Inferior parietal cortex (tissue), 1 donor: ENCODE measurements at regions not wholly inside any gene's neighbourhood (a gene's known extent, or its start where the extent isn't known, plus 50 kb on each side); places are given as distances from the start of the nearest gene placed in this dataset.

Source experiments
- DNase-seq: peaks from one replicate; pipeline ENCODE4 v3.0.0-alpha.2; 2016; ENCODE audit errors: extremely low spot score

DNA sequence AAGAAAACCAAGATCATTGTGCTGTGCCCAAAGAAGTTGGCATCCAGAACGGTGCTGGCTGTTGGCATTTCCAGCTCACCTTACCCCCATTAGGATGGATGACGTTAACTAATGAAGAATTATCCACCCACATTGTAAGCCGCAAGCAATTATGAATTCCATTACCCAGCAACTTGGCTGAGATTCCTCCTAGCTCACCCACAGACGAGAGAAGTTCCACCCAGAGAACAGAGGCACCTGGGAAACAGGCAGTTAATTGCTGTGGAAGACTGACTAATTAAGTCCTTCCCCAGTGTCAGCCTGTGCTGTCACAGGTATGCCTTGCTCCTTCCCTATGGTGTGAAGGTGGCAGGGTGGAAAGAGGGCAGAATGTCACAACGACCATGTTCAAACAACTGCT lies 456.2 kb upstream of the CDH5 start:
- no peak for DNase-seq

DNA sequence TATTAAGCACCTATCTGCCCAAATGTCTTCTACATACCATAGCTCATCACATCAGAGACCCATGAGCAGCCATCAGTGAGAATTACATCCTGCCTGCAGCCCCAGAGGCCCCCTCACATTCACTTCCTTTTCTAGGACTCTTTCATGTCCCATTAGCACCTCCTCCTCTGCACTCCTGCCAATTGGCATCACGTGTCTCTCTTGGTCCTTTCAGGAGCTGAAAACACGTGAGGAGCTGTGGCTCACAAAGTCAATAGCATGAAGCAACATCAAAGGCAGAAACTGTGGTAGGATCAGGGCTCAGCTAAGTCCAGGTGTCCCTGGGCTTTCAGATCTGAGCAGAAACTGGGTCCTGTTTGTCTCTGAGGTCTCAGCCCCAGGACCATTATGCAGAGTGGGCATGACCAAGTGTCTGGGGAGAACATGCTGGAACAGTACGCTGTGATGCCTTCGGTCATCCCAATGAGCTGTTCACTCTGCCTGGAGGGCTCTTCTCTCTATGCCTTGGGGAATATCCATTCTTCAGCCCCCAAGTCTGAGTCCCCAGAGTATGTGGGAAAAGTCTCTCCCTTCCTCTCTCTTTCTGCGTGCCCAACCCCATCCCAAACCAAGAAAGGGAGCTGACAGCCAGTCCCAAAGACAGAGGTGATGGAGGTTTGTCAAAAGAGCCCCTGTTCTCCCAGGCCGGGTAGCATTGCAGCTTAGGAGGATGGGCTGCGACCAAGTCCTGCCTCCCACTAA lies 457.0 kb upstream of the CDH5 start:
- no peak for DNase-seq

DNA sequence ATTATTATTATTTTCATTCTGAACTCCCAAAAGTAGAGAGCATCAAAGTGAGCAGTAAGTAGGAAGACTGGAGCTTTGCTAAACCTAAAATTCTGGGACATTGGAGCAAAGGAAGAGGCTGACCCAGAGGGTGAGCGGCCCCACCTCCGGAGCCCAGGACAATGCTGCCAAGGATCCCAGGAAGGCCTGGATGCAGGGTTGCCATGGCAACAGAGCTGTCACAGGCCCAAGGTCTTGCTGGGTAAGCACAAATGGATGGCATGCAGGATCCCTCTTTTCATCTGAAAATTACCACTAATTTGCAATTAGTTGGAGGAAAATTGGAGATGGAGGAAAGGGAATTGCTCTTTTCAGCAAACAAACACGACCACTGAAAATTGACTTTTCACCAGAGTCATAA lies 457.9 kb upstream of the CDH5 start:
- no peak for DNase-seq

DNA sequence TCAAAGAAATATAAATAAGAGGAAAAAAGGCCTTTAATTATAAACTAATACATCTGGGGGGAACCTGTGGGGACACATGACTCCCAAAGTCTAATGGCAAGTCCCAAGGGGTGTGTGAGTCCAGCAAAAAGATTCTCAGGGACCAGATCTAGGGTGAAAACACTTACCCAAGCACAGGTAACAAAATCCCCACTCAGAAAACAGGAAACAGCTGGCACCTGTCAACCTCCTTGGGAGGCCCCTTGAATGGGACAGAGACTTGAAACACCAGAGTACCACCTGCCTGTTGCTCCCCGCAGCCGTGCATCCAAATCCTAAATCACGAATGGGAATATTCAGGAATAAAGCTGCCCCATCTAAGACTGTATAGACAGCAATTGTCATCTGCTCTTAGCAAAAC lies 461.2 kb upstream of the CDH5 start:
- DNase-seq = no peak

DNA sequence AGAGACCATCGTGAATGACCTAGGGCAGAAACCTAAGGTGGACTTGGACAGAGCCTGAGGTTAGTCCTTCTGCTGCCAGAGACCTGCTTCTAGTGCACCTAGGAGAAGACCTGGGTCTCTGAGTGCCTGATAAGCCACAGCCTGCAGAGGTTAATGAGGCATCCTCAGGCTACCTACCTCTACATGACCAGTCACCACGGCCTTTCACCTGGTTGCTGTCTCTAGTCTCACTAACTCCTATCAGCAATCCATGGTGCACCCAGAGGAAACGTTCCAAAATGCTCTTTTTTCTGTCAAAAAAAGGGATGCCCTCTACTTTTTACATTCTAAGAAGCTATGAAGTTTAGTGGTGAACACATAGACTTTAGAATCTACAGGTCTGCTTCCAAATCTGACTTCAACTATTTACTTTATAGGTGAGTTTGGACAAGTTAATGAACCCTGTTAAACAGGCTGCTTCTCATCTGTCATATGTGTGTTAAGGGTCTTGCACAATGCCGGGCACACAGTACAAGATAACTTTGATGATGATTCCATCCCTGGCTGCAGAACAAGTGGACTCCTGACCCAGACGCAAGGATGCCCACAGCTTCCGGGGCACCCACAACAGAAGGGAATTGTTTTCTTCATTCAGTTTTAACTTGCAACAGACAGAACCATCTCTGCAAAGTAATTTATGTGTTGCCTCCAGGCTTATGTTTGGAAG lies 469.9 kb upstream of the CDH5 start:
- DNase-seq = no peak

DNA sequence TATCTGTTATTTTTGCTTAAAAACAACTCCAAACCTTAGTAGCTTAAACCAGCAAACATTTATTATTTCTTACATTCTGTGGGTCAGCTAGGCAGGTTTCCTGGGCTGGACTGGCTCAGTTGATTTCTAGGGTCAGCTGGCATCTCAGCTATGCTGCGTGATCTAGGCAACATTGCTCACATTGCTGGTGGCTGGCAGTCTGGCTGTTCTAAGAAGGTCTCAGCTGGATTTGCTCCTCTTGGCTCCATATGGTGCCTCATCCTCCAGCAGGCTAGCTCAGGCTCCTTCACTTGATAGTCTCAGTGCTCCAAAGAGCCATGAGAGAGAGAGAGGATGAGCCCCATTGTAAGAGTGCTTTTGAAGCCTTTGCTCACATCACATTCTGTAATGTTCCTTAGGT lies 470.6 kb upstream of the CDH5 start:
- no peak for DNase-seq

DNA sequence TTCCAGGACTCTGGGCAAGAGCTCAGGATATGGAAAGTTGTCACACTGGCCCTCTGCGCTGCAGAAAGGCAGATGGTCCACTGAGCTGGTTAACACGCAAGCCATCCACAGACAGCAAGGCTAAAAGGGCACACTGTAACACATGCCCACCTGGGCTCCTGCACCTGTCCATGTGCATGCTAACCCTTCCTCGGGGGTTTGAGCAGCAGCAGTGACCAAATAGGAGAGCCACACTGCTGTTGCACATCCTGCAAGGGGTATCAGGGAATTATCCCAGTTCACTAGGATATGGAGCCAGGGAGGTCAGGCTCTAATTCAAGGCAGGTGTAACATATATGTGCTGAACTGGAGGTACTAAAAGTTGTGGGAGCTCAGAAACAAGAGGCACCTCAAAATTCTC lies 471.0 kb upstream of the CDH5 start:
- DNase-seq = no peak

DNA sequence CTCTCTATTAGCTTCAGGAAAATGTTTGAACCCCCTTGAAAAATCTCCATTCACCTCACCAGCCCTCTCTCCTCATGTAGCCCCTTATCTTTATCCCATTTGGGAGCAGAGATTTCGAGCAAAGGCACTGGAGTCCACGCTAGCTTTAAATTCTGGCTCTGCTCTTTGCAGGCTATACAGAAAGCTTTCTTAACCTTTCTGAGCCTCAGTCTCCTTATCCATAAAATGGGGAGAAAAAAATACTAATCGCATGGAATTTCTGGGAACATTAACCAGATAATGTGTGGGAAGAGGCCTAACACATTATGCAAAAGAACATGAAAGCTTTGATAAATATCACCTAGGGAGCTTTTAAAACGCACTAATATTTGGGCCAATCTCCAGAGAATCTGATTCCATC lies 476.3 kb upstream of the CDH5 start:
- no peak for DNase-seq

DNA sequence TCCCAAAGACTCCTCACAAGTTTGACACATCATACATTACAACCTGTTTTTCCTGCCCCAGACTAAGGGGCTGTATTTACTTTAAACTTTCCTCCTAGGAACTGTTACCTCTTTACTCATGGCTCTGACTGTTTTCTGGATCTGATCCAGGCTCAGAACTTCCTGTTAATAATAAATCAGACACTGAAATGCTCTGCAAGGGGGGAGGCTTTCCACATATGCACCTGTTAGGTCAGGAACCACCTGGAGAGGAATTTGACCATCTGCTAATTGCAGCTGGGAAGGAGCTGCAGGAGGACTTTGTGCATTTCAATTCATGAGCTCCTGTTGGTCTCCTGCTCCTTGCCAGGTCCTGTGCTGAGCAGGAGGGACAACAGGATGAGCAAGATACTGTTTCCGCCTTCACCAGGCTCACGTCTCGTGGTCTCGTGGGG lies 476.9 kb upstream of the CDH5 start:
- no peak for DNase-seq

DNA sequence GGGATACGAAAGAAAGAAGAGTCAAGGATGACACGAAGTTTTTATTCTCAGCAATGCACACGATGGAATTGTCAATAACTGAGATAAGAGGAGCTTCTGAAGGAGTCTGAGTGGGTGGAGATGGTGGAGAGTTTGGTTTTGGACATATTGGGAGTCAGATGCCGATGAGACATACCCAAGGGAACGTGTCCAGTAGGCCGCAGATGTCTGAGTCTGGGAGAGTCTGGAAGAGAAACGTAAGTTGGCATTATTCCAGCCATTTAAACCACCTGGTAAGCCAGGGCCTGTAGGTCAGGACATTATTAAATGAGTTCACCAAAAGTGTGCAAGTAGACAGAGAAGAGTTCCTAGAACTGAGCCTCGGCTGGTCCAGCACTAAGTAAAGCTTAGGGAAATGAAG lies 478.3 kb upstream of the CDH5 start:
- DNase-seq = no peak

DNA sequence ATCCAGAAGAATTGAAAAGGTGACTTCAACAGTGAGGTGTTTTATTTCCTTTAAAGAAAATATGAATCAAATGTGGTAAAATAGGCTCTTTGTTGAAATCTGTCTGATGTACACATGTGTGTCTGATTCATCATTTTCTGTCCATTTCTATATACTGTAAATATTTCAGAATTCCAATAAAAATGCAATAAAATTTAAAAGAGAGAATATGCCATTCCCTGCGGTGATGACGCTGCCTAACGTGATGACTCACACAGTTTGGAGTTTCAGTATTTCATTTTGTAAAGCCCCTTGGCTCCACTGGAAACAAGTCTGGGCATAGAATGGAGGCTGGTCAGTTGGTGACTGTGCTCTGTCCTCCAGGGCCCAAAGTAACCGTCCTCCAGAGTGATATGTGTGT lies 482.5 kb upstream of the CDH5 start:
- DNase-seq = no peak

DNA sequence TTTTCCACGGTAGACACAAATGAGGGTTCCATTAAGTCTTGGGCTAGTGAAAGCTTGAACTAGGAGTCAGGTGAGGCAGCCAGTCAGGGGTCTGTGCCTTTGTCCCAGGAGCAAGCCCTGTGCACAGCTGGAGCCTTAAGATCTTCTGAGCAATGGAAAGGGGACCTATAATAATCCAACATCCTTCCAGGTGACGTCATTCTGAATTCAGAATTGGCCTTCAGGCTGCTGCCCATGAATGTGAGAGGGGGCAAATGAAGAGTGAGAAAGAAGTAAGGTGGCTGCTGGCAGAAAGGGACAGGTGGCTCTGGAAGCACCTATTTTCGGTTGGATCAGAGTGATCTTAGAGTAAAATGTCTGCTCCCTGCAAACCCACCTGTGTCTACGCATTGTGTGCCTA lies 488.1 kb upstream of the CDH5 start:
- DNase-seq = no peak

DNA sequence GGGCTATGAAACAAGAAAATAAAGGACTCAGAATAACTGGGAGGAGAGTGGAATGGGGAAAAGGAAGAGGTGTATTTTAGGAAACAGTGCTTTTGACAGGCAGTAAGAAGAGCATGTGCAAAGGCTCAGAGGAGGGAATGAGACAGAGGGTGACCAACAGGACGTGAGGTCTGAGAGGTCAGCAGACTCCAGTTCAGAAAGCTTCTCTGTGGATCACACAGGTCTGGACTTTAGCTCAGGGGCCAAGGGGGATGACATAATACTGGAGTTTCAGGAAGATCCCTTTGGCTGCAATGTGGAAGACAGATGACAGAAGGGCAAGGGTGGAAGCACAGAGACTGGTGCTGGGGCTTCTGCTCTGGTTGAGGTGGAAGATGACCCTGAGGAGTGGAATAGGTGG lies 489.9 kb upstream of the CDH5 start:
- DNase-seq = no peak

DNA sequence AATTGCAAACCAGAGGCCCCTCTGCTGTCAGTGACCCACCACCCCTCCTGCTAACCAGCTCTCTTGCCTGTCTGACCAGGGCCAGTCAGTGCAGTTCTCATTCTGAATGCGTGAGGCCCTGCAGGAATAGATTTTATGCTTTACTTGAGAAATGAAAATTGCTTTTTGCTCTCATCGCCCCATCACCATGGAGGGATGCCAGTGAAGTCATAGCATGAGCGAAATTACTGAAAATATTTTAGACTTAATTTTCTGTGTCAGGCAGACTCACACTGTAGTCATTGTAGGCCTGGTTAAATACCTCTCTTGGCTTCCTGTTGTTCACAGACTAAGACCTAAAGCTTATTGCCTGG lies 490.5 kb upstream of the CDH5 start:
- DNase-seq = no peak

DNA sequence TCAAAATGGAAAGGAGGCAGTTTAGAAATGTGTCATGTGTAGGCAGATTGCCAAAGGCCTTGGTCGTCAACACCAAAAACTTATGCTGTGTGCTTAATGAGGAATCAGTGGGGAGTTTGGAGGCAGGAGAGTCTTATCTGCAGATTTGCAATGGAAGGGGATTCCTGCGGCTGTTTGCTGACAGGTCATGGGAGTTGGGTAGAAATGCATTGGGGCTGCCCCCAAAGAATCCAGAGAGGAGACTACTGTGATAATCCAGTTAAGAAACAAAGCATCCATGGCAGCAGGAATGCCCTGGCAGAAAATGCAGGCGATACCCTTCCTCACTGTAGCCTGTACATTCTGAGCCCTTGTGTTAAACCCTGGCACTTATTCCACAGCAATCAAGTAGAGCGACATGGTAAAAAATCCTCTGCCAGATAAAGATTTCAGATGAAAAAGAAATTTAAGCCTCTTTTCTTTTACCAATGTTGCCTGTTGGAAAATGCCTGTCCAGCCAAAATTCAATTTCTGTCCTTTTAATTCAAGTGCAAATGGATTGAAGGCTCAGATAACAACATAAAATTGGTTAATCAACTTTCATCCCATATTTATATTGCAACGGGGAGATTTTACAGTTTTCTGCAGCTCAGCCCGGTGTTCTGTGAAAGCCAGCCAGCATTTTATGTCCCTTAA lies 491.0 kb upstream of the CDH5 start:
- no peak for DNase-seq

DNA sequence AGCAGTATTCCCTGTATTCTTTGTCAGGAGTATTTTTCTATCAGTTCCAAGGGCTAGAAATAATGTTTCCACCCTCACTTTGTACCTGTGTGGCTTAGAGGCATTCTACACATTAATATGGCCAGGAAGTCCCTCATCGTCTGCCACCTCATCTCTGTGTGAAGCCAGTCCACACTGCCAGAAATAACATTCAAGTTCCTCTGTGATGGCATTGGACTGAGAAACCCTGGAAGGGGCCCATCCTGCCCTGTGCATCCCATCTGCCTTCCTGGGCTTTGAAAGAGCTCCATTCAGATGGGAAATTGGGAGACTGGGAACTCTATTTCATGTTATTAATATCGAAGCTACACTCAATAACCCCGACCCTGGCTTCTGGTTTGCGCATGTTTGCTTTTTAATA lies 497.2 kb upstream of the CDH5 start:
- DNase-seq = no peak

DNA sequence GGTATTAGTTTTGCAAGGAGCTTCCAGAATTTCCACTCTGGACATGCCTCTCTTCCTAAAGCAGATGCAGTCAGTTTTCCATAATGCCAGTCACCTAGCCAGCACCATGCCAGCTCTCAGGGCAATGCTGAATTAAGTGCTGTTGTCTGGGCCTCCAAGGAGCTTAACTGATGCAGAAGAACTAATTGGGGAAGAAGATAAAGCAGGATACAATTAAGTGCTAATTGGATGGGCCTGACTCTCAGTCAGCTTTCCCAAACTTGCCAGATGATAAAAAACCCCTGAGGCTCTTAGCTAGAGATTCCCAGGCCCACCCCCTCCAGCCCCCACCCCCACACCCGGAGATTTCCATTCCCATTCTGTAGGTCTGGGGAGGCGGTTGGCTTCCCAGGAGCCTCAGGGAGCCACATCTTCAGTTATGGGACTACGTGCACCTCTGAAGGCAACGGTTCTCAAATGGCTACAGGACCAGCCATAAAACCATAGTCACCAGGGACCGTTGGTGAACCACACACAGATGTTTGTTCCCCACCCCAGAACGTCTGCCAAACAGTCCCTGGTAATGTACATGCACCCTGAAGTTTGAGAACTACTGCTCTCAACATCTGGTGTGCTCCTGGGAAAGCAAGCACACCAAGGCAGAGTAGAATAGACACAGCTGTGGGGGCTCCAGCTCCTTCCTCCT lies 499.1 kb upstream of the CDH5 start:
- DNase-seq = no peak

DNA sequence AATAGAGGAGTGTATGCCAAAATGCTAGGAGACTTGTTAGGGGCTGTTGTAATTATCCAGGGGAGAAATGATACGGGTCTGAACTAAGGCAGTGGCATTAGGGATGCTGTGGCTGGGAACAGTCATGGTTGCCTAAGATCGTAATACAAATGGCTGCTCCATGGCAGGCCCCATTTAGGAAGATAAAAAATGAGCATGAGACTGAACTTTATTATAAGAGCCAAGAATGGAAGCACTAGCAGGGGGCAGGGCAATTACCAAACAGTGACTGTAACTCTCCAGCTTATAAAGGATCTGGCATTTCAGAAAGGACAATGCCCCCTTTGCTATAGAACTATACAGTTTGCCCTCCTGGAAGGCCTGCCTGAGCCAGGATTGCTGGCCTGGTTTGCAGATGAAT lies 503.3 kb upstream of the CDH5 start:
- DNase-seq = no peak

DNA sequence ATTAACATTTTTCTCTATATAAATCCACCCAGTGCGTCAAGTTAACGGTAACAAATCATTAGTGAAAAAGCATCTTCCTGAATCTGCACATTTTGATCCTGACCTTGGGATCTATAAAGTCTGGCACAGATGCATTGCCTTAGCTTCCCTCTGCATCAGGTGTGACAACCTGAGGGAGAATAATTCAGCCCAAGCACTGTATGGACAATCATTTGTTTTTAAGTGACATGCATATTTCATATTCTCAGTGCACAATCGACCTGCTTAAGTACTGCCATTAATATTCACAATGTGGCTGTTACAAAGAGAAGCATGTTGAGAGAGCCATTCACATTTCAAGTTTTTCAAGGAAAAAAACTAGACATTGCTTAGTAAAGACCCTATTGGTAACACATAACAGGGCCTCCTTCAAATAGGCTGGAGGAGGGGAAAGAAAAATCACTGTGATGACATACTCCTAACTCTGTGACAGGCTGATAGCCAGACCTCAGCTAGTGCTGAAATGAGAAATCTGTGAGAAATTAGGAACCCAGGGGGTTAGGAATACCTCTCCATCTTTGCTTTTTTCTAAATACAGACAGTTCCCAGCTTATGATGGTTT lies 505.3 kb upstream of the CDH5 start:
- DNase-seq = no peak

DNA sequence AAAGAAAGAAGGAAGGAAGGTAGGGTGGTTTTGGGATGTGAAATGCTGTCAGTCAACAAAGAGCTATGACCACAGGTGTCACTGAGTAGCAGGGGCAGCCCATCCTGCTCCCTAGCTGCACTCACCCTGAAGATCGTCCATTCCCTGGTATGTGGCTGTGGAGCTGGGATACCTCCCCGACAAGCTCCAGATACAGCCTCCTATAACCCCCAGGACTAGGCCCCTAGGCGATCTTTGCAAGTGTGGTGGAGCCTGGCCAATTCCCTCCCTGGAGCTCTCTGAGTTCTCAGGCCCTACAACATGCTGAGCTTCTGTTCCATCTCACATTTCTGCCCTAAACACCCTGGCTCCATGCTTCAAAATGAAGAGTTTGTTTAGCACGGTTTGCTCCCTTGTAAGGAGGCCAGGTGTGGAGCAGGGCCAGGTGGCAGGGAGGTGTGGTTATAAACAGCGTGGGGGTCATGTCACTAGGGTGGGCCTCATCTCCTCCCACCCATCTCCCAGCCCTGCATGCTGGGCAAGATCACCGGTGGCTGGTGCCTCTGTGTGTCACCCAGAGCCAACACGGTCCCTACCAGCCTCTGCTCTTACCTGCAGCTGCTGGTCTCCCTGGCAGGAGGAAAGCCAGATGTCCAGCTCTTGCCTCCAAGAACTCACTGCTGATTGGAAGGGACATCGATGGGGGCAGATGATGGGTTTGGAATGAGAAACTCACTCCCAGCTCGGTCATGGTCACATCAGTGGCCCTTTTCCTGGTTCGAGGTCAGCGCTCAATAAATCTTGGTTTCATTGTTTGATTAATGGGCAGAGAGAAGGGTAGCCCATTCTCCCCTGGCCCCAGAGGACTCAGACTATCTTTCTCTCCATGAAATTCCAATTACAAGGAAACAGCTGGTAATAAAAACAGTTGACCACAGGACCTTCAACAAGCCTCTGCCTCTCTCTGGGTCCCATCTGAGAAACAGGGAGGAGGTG lies 511.0 kb upstream of the CDH5 start:
- DNase-seq = no peak

DNA sequence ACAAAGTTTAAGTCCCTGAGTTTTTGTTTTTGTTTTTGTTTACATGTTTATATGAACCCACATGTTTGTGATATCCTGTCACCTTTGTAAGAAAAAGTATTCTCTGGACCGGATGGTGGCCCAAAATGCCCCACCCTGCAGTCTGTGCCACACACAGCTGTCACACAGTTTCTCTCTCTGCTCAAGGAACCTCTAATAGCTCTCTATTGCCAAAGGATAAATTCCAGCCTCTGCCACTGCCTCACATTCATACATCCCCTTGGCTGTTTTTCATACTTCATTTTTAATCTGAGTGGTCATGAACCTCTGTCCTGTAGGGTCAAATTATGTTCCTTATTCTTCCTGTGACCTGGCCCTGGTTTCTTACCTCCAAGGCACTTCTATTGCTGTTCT lies 520.3 kb upstream of the CDH5 start:
- DNase-seq = no peak
